Loucy (cell line): ENCODE measurements at regions not wholly inside any gene's neighbourhood (a gene's known extent, or its start where the extent isn't known, plus 50 kb on each side); places are given as distances from the start of the nearest gene placed in this dataset.

Experiments
- EZH2phosphoT487 ChIP-seq: fragments of 200-600 bp; IDR thresholded peaks from 2 replicates; pipeline ENCODE4 v1.6.1; 2018; ENCODE audit warnings: antibody characterized with exemption, mild to moderate bottlenecking, moderate library complexity, borderline replicate concordance
- TF ChIP-seq, protein P1 (sequence below): fragments of 200-600 bp; sonication (generic); conservative IDR thresholded peaks from 2 replicates; pipeline ENCODE4 v1.5.1; 2014; ENCODE audit warnings: mild to moderate bottlenecking, antibody characterized with exemption, low read length

GRCh38 chr6:159443417-159443920 lies 249.6 kb downstream of the SOD2 start:
- TF ChIP-seq, protein P1, sequence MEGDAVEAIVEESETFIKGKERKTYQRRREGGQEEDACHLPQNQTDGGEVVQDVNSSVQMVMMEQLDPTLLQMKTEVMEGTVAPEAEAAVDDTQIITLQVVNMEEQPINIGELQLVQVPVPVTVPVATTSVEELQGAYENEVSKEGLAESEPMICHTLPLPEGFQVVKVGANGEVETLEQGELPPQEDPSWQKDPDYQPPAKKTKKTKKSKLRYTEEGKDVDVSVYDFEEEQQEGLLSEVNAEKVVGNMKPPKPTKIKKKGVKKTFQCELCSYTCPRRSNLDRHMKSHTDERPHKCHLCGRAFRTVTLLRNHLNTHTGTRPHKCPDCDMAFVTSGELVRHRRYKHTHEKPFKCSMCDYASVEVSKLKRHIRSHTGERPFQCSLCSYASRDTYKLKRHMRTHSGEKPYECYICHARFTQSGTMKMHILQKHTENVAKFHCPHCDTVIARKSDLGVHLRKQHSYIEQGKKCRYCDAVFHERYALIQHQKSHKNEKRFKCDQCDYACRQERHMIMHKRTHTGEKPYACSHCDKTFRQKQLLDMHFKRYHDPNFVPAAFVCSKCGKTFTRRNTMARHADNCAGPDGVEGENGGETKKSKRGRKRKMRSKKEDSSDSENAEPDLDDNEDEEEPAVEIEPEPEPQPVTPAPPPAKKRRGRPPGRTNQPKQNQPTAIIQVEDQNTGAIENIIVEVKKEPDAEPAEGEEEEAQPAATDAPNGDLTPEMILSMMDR = no peak
- no peak for TF ChIP-seq EZH2phosphoT487
